ENCODE measurements at regions not wholly inside any gene's neighbourhood (a gene's known extent, or its start where the extent isn't known, plus 50 kb on each side); places are given as distances from the start of the nearest gene placed in this dataset.

DNA sequence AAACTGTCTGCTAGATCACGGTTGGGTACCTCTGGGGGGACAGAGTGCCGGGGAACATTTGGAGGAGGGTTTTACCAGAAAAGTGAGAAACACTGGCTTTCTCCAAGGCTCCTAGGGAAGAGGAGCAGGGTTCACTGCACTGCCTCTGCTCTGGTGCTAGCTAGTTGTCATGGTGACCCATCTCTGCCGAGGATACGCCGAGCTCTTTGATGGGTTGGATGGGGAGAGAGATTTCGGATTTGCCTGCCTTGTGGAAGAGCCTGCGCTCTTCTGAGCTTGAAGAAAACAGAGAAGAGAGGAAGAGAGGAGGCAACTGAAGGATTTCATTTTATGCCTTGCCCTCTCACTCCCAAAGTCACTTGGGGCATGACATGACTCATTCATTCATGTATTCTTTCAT, 92.1 kb downstream of the NAV1 start (continued):
- TF ChIP-seq BACH2 (CRISPR knock-in tag; IDR thresholded peaks at IDR 0.05; ENCODE audit: borderline replicate concordance), result no peak
- no peak for TF ChIP-seq ZNF565 (CRISPR knock-in tag; conservative IDR thresholded peaks at IDR 0.05; ENCODE audit: low read depth)
- TF ChIP-seq CSRNP3 (CRISPR knock-in tag; IDR thresholded peaks at IDR 0.05), result no peak
- TF ChIP-seq RARB (CRISPR knock-in tag; IDR thresholded peaks at IDR 0.05), result no peak

- no peak for ATAC-seq
- TF ChIP-seq RARB (CRISPR knock-in tag; IDR thresholded peaks at IDR 0.05) (no peak), ZNF8 (CRISPR knock-in tag; IDR thresholded peaks at IDR 0.05) (no peak), POU6F1 (CRISPR knock-in tag; IDR thresholded peaks at IDR 0.05; ENCODE audit: borderline replicate concordance, low read depth) (no peak)
These were observed 93.5 kb downstream of the NAV1 start for GRCh38 chr1:201632364-201632952.

- TF ChIP-seq ZFP3 (CRISPR knock-in tag; IDR thresholded peaks at IDR 0.05) (no peak), GLIS3 (CRISPR knock-in tag; IDR thresholded peaks at IDR 0.05) (no peak), TCF4 (CRISPR knock-in tag; IDR thresholded peaks at IDR 0.05; ENCODE audit: borderline replicate concordance) (no peak), SNAI2 (CRISPR knock-in tag; IDR thresholded peaks at IDR 0.05) (no peak), ZNF565 (CRISPR knock-in tag; conservative IDR thresholded peaks at IDR 0.05; ENCODE audit: low read depth) (no peak)
These were observed 94.4 kb downstream of the NAV1 start for GRCh38 chr1:201633297-201633696.

GRCh38 chr1:201633811-201634210, 94.9 kb downstream of the NAV1 start:
- ATAC-seq, result no peak
- no peak for TF ChIP-seq GLIS3 (CRISPR knock-in tag; IDR thresholded peaks at IDR 0.05)
- TF ChIP-seq ZNF70 (CRISPR knock-in tag; IDR thresholded peaks at IDR 0.05), result no peak
- TF ChIP-seq RARB (CRISPR knock-in tag; IDR thresholded peaks at IDR 0.05), result no peak
- TF ChIP-seq SNAI2 (CRISPR knock-in tag; IDR thresholded peaks at IDR 0.05), result no peak
- TF ChIP-seq PPARA (CRISPR knock-in tag; IDR thresholded peaks at IDR 0.05; ENCODE audit: borderline replicate concordance), result no peak

More at GRCh38 chr1:201633297-201633696, 94.4 kb downstream of the NAV1 start:
- no peak; the same call in 2 of the 3 replicates for ATAC-seq

- TF ChIP-seq ARNTL (CRISPR knock-in tag; IDR thresholded peaks at IDR 0.05; ENCODE audit: borderline replicate concordance, low read depth) (no peak), ESRRG (CRISPR knock-in tag; IDR thresholded peaks at IDR 0.05) (no peak), PPARA (CRISPR knock-in tag; IDR thresholded peaks at IDR 0.05; ENCODE audit: borderline replicate concordance) (no peak)
- no peak for ATAC-seq
These were observed 95.3 kb downstream of the NAV1 start for GRCh38 chr1:201634261-201634660.

- ATAC-seq, result no peak
- TF ChIP-seq ZFP3 (CRISPR knock-in tag; IDR thresholded peaks at IDR 0.05) (no peak), ARNTL (CRISPR knock-in tag; IDR thresholded peaks at IDR 0.05; ENCODE audit: borderline replicate concordance, low read depth) (no peak), OSR1 (CRISPR knock-in tag; IDR thresholded peaks at IDR 0.05) (no peak), GLIS3 (CRISPR knock-in tag; IDR thresholded peaks at IDR 0.05) (no peak), TOX (CRISPR knock-in tag; IDR thresholded peaks at IDR 0.05; ENCODE audit: borderline replicate concordance) (no peak), ZFP30 (CRISPR knock-in tag; IDR thresholded peaks at IDR 0.05) (no peak), SNAI2 (CRISPR knock-in tag; IDR thresholded peaks at IDR 0.05) (no peak), ZNF565 (CRISPR knock-in tag; conservative IDR thresholded peaks at IDR 0.05; ENCODE audit: low read depth) (no peak), ZNF70 (CRISPR knock-in tag; IDR thresholded peaks at IDR 0.05) (no peak), CSDC2 (CRISPR knock-in tag; IDR thresholded peaks at IDR 0.05) (no peak), RARB (CRISPR knock-in tag; IDR thresholded peaks at IDR 0.05) (no peak), BACH2 (CRISPR knock-in tag; IDR thresholded peaks at IDR 0.05; ENCODE audit: borderline replicate concordance) (no peak), TCF4 (CRISPR knock-in tag; IDR thresholded peaks at IDR 0.05; ENCODE audit: borderline replicate concordance) (no peak), PPARA (CRISPR knock-in tag; IDR thresholded peaks at IDR 0.05; ENCODE audit: borderline replicate concordance) (no peak)
- TF ChIP-seq, protein P1, sequence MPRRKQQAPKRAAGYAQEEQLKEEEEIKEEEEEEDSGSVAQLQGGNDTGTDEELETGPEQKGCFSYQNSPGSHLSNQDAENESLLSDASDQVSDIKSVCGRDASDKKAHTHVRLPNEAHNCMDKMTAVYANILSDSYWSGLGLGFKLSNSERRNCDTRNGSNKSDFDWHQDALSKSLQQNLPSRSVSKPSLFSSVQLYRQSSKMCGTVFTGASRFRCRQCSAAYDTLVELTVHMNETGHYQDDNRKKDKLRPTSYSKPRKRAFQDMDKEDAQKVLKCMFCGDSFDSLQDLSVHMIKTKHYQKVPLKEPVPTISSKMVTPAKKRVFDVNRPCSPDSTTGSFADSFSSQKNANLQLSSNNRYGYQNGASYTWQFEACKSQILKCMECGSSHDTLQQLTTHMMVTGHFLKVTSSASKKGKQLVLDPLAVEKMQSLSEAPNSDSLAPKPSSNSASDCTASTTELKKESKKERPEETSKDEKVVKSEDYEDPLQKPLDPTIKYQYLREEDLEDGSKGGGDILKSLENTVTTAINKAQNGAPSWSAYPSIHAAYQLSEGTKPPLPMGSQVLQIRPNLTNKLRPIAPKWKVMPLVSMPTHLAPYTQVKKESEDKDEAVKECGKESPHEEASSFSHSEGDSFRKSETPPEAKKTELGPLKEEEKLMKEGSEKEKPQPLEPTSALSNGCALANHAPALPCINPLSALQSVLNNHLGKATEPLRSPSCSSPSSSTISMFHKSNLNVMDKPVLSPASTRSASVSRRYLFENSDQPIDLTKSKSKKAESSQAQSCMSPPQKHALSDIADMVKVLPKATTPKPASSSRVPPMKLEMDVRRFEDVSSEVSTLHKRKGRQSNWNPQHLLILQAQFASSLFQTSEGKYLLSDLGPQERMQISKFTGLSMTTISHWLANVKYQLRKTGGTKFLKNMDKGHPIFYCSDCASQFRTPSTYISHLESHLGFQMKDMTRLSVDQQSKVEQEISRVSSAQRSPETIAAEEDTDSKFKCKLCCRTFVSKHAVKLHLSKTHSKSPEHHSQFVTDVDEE (CRISPR knock-in tag; IDR thresholded peaks at IDR 0.05), result no peak
- TF ChIP-seq, protein P2, sequence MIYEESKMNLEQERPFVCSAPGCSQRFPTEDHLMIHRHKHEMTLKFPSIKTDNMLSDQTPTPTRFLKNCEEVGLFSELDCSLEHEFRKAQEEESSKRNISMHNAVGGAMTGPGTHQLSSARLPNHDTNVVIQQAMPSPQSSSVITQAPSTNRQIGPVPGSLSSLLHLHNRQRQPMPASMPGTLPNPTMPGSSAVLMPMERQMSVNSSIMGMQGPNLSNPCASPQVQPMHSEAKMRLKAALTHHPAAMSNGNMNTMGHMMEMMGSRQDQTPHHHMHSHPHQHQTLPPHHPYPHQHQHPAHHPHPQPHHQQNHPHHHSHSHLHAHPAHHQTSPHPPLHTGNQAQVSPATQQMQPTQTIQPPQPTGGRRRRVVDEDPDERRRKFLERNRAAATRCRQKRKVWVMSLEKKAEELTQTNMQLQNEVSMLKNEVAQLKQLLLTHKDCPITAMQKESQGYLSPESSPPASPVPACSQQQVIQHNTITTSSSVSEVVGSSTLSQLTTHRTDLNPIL (CRISPR knock-in tag; IDR thresholded peaks at IDR 0.05; ENCODE audit: low read depth), result no peak
These were observed 97.2 kb downstream of the NAV1 start for GRCh38 chr1:201636097-201636496.
